ENCODE measurements at regions not wholly inside any gene's neighbourhood (a gene's known extent, or its start where the extent isn't known, plus 50 kb on each side); places are given as distances from the start of the nearest gene placed in this dataset.

DNA sequence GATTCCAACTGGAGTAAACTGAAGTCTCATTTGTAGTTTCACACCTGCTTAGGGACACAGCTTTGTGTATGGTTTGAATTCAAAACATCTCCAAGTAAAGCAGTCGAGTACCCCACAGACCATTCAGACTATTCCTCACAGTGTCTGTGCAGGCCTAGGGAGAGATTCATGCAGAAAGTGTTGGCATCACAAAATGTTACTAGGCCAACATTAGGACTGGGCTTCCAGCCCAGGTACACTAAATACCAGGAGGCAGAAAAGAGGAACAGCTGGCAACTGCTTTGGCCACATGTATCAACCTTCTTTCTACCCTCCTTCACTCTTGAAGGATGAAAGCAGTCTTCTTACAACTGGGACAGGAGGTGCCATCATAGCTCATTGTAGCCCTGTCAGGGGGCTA is 270.4 kb upstream of the TMEFF2 start:
- Histone ChIP-seq H3K4me3 (ENCODE audit: low read length) (no peak overlapping the region), H3K27me3 (ENCODE audit: control insufficient read depth, insufficient read depth, low read length) (no peaks in the 10 kb centered on the region), H3K4me1 (ENCODE audit: control insufficient read depth, low read depth, low read length) (no peaks in the 10 kb centered on the region), H3K27ac (ENCODE audit: low read length) (no peak overlapping the region), H3K9ac (ENCODE audit: low read length) (no peak overlapping the region), H3K9me3 (ENCODE audit: control insufficient read depth, low read depth, low read length) (no peaks in the 10 kb centered on the region), H3K36me3 (ENCODE audit: control insufficient read depth, low read depth, low read length) (no peaks in the 10 kb centered on the region)

DNA sequence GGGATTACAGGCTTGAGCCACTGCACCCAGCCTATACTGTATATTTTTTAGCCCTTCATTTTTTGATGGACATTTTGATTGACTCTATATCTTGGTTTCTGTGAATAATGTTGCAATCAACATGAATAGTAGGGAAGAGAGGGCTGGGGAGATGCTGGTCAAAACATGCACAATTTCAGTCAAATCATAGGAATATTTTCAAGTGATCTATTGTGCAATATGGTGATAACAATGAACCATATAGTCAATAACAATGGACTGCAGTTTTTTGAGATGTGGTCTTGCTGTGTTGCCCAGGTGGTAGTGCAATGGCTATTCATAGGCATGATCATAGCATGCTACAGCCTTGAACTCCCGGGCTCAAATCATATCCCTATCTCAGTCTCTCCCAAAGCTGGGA is 264.7 kb upstream of the TMEFF2 start:
- Histone ChIP-seq H3K4me3 (ENCODE audit: low read length) (no peak overlapping the region), H3K9ac (ENCODE audit: low read length) (no peak overlapping the region), H3K9me3 (ENCODE audit: control insufficient read depth, low read depth, low read length) (no peaks in the 10 kb centered on the region), H3K27ac (ENCODE audit: low read length) (no peak overlapping the region), H3K4me1 (ENCODE audit: control insufficient read depth, low read depth, low read length) (no peaks in the 10 kb centered on the region), H3K27me3 (ENCODE audit: control insufficient read depth, insufficient read depth, low read length) (no peaks in the 10 kb centered on the region), H3K36me3 (ENCODE audit: control insufficient read depth, low read depth, low read length) (no peaks in the 10 kb centered on the region)

DNA sequence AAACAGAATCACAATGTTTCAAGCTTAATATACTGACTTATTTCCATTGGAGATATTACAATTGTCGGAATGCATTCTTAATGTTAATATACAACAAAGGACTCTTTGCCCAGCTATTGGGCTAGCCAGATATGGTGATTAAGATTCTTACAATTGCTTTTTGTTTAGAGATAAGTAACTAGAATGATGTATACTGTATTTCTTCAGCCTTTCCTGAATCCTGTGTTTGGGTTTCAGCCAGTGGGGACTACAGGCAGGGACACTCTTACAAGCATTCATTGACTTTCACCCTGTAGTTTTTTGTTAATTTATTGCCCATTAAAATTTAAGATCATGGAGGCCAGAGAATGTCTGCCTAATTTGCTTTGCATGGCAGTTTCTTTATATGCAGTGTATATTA is 254.1 kb upstream of the TMEFF2 start:
- Histone ChIP-seq H3K9ac (ENCODE audit: low read length) (no peak overlapping the region), H3K4me3 (ENCODE audit: low read length) (no peak overlapping the region), H3K9me3 (ENCODE audit: control insufficient read depth, low read depth, low read length) (no peaks in the 10 kb centered on the region), H3K27me3 (ENCODE audit: control insufficient read depth, insufficient read depth, low read length) (no peaks in the 10 kb centered on the region), H3K36me3 (ENCODE audit: control insufficient read depth, low read depth, low read length) (no peaks in the 10 kb centered on the region), H3K27ac (ENCODE audit: low read length) (no peak overlapping the region), H3K4me1 (ENCODE audit: control insufficient read depth, low read depth, low read length) (no peaks in the 10 kb centered on the region)

DNA sequence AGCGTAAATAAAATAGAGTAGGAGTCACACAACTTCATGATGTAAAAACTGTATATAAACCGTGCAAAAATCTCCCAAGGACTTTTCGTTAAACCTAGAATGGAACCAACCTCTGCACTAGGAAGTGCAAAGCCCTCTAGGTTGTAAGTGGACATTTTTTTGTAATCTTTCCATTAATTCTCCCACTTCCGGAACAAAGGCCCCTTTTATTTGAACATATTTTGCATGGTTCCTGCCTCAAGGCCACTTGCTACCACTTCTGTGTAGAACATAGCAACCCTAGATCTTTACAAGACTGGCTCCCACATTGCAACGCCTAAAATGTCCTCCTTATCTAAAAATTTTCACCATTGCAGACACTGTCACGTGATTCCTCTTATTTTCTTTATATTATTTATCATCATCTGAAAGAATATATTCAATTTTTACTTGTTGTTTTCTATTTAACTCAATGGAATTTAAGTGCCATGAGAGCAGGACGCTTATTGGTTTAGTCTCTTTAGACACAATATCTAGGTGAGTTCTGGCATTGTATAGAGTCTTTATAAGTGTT is 249.6 kb upstream of the TMEFF2 start:
- H3K4me3 ChIP-seq (ENCODE audit: low read length) = no peak overlapping the region
- H3K9me3 ChIP-seq (ENCODE audit: control insufficient read depth, low read depth, low read length) = no peaks in the 10 kb centered on the region
- no peak overlapping the region for H3K27ac ChIP-seq (ENCODE audit: low read length)
- H3K9ac ChIP-seq (ENCODE audit: low read length) = no peak overlapping the region
- no peaks in the 10 kb centered on the region for H3K36me3 ChIP-seq (ENCODE audit: control insufficient read depth, low read depth, low read length)
- H3K27me3 ChIP-seq (ENCODE audit: control insufficient read depth, insufficient read depth, low read length) = no peaks in the 10 kb centered on the region
- no peaks in the 10 kb centered on the region for H3K4me1 ChIP-seq (ENCODE audit: control insufficient read depth, low read depth, low read length)

DNA sequence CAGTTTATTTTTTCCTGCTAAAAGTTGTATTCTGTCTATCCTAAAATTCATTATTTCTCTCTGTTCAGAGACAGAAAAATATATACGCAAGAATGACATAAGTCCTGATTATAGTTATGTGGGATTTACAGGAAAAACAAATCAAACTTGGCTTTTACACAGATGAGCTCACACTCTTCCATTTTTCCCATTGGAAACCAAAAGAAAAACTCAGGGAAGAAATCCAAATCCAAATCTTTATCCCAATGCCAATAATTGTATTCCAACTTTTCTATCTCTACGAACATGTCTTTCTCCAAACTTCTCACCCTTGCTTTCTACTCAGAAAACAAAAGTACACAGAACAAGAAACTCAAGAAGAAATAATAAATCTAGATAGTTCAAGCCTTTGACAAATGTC is 249.1 kb upstream of the TMEFF2 start:
- no peak overlapping the region for H3K9ac ChIP-seq (ENCODE audit: low read length)
- H3K36me3 ChIP-seq (ENCODE audit: control insufficient read depth, low read depth, low read length) = no peaks in the 10 kb centered on the region
- H3K4me1 ChIP-seq (ENCODE audit: control insufficient read depth, low read depth, low read length) = no peaks in the 10 kb centered on the region
- H3K27me3 ChIP-seq (ENCODE audit: control insufficient read depth, insufficient read depth, low read length) = no peaks in the 10 kb centered on the region
- no peak overlapping the region for H3K27ac ChIP-seq (ENCODE audit: low read length)
- no peak overlapping the region for H3K4me3 ChIP-seq (ENCODE audit: low read length)
- H3K9me3 ChIP-seq (ENCODE audit: control insufficient read depth, low read depth, low read length) = no peaks in the 10 kb centered on the region

DNA sequence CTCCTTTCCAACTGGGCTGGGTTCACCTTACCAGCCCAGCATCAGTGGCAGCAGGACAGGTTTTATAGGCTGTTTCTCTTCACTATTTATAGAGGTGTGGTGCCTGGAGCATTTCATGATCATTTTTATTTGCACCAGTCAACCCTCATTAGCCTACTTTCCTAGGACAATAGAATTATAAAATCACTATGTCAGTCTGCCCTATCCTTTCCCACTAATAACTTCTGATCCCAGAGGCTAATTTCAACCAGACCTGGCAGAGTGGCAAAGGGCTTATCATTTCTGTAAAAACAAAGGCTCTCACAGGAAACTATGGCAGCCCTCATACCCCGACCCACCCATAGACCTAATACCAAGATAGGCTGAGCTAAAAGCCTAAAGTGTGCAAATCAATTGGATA is 243.5 kb upstream of the TMEFF2 start:
- Histone ChIP-seq H3K27me3 (ENCODE audit: control insufficient read depth, insufficient read depth, low read length) (no peaks in the 10 kb centered on the region), H3K36me3 (ENCODE audit: control insufficient read depth, low read depth, low read length) (no peaks in the 10 kb centered on the region), H3K4me3 (ENCODE audit: low read length) (no peak overlapping the region), H3K4me1 (ENCODE audit: control insufficient read depth, low read depth, low read length) (peaks cover 5% of the 10 kb centered on the region), H3K27ac (ENCODE audit: low read length) (no peak overlapping the region), H3K9me3 (ENCODE audit: control insufficient read depth, low read depth, low read length) (no peaks in the 10 kb centered on the region), H3K9ac (ENCODE audit: low read length) (no peak overlapping the region)

DNA sequence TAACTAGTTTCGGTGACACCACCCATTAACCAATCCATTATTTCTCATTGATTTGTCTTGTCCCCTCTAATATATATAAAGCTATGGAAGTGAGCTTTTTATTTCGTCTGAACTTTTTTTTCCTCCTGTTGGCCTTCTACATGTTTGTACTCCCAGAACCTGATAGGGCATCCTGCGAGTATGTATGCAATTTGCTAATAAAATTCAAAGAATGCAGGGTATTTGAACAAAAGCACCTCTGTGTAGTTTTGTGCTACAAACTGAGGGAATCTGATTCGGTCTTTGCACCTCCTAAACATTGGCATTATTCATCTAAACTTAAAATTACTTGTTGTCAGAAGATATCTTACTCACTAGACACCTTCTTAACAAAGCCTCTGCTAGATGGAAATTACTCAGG is 242.9 kb upstream of the TMEFF2 start:
- H3K27ac ChIP-seq (ENCODE audit: low read length) = no peak overlapping the region
- no peak overlapping the region for H3K4me3 ChIP-seq (ENCODE audit: low read length)
- peaks cover 5% of the 10 kb centered on the region for H3K4me1 ChIP-seq (ENCODE audit: control insufficient read depth, low read depth, low read length)
- H3K9me3 ChIP-seq (ENCODE audit: control insufficient read depth, low read depth, low read length) = no peaks in the 10 kb centered on the region
- H3K36me3 ChIP-seq (ENCODE audit: control insufficient read depth, low read depth, low read length) = no peaks in the 10 kb centered on the region
- H3K27me3 ChIP-seq (ENCODE audit: control insufficient read depth, insufficient read depth, low read length) = no peaks in the 10 kb centered on the region
- no peak overlapping the region for H3K9ac ChIP-seq (ENCODE audit: low read length)

DNA sequence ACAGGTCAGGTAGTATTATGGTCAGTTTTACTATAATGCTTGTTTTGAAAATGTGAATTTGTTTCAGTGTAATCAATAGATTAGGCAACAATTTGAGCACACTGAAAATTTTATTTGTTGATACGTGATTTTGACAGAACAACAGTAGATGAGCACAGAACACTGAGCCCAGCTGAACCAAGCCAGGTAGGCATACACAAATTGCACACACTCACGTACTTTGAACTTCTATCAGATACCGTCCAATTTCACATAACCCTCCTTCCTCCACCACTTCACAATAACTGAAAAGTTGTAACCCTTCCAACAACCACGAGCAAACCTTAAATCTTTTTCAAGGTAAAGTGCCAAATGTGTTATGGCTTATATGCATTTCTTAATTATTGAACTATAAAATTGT is 229.5 kb upstream of the TMEFF2 start:
- Histone ChIP-seq H3K9me3 (ENCODE audit: control insufficient read depth, low read depth, low read length) (no peaks in the 10 kb centered on the region), H3K36me3 (ENCODE audit: control insufficient read depth, low read depth, low read length) (no peaks in the 10 kb centered on the region), H3K27me3 (ENCODE audit: control insufficient read depth, insufficient read depth, low read length) (no peaks in the 10 kb centered on the region), H3K9ac (ENCODE audit: low read length) (no peak overlapping the region), H3K4me1 (ENCODE audit: control insufficient read depth, low read depth, low read length) (no peaks in the 10 kb centered on the region), H3K4me3 (ENCODE audit: low read length) (no peak overlapping the region), H3K27ac (ENCODE audit: low read length) (no peak overlapping the region)

DNA sequence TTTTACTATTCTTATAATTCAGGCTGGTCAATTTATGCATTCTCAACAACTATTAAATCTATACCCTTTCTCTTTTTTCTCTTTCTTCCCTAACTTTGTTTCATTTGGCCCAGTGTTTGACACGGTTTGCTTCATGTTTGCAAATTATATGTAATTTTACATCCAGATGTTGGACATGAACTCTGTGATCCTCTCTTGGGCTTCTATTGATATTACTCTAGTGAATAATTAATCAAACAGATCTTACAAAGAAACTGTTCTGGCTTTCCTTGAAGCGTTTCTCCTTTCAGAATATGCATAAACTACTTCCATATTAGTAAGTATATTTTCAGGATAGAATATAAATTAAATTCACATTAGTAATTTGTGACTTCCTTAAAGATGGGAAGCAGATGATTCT is 225.1 kb upstream of the TMEFF2 start:
- H3K27me3 ChIP-seq (ENCODE audit: control insufficient read depth, insufficient read depth, low read length) = no peaks in the 10 kb centered on the region
- H3K36me3 ChIP-seq (ENCODE audit: control insufficient read depth, low read depth, low read length) = no peaks in the 10 kb centered on the region
- H3K4me3 ChIP-seq (ENCODE audit: low read length) = no peak overlapping the region
- no peaks in the 10 kb centered on the region for H3K9me3 ChIP-seq (ENCODE audit: control insufficient read depth, low read depth, low read length)
- no peak overlapping the region for H3K27ac ChIP-seq (ENCODE audit: low read length)
- no peak overlapping the region for H3K9ac ChIP-seq (ENCODE audit: low read length)
- no peaks in the 10 kb centered on the region for H3K4me1 ChIP-seq (ENCODE audit: control insufficient read depth, low read depth, low read length)

DNA sequence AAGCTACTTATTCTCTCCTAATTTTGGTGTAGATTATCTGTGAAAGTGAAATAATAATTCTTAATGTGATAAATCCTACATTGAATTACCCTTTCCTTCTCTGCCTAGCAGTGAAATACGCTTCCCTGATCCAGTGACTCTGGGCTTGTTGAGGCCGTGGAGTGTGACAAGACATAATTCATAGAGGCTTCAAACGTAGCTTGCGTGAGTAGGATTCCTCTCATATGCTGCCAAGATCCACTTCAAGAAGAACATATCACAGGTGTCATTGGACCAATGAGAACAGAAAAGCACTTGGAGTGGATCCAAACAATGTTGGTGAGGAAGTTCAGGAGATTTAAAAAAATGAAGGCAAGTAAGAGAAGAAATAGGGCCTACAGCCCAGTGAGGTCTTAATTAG is 221.3 kb upstream of the TMEFF2 start:
- H3K4me1 ChIP-seq (ENCODE audit: control insufficient read depth, low read depth, low read length) = no peaks in the 10 kb centered on the region
- no peak overlapping the region for H3K4me3 ChIP-seq (ENCODE audit: low read length)
- no peak overlapping the region for H3K9ac ChIP-seq (ENCODE audit: low read length)
- no peaks in the 10 kb centered on the region for H3K36me3 ChIP-seq (ENCODE audit: control insufficient read depth, low read depth, low read length)
- peaks cover 3% of the 10 kb centered on the region for H3K9me3 ChIP-seq (ENCODE audit: control insufficient read depth, low read depth, low read length)
- H3K27me3 ChIP-seq (ENCODE audit: control insufficient read depth, insufficient read depth, low read length) = no peaks in the 10 kb centered on the region
- no peak overlapping the region for H3K27ac ChIP-seq (ENCODE audit: low read length)

DNA sequence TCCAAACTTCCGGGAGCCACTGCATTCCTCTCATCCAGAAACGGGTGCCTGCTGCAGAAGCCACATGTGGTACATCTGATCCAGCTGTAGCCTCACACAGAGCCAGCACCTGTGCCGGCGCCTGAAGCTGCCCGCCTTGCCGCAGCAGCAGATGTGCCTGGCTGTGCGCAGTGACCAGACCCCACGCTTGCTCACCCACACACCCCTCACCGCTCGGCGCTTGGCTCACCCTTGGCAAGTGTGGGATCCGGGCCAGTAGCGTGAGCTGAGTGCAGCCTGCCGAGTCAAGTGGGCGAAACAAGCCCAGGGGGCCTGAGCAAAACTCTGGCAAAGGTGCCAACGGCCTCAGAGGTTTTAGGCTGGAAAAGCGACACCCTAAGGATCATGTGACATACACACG is 220.1 kb upstream of the TMEFF2 start:
- H3K4me1 ChIP-seq (ENCODE audit: control insufficient read depth, low read depth, low read length) = no peaks in the 10 kb centered on the region
- H3K27me3 ChIP-seq (ENCODE audit: control insufficient read depth, insufficient read depth, low read length) = no peaks in the 10 kb centered on the region
- no peak overlapping the region for H3K4me3 ChIP-seq (ENCODE audit: low read length)
- no peak overlapping the region for H3K27ac ChIP-seq (ENCODE audit: low read length)
- peaks cover 3% of the 10 kb centered on the region for H3K9me3 ChIP-seq (ENCODE audit: control insufficient read depth, low read depth, low read length)
- H3K36me3 ChIP-seq (ENCODE audit: control insufficient read depth, low read depth, low read length) = no peaks in the 10 kb centered on the region
- no peak overlapping the region for H3K9ac ChIP-seq (ENCODE audit: low read length)

DNA sequence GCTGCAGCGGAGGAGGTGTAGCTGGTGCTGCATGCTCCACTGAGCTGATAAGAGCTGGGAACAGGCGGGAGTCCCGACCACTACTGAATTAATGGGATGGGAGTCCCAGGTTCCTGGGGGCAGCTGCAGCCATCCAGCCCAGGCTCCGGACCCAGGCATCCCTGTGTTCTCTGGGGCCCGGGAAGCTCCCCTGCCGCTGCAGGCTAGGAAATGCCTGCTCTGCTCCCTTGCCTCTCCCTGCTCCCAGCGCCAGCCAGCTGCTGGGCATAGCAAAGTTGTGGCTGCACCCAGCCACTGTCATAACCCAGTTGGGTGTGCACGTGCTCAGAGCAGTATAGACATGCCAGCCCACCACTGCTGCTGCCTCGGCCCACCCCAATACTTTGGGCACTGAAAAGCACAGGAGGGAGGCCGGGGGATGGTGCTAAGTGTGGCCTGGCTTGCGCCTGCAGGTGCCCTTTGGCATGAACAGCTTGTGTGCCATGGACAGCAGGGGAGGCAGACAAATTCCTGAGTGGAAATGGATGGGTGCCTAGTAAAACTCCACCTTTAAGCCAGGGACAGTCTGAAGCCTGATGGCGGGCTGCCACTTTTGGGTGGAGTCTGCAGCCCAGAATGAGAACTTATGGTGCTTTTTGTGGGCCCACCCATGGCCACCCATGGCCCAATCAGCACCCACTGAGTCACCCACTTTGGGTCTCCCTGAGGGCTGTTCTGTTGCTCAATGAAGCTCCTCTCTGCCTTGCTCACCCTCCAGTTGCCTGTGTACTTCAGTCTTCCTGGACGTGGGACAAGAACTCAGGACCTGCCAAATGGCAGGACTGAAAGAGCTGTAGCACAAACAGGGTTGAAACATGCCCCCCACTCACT is 219.3 kb upstream of the TMEFF2 start:
- Histone ChIP-seq H3K4me3 (ENCODE audit: low read length) (no peak overlapping the region), H3K9ac (ENCODE audit: low read length) (no peak overlapping the region), H3K9me3 (ENCODE audit: control insufficient read depth, low read depth, low read length) (peaks cover 3% of the 10 kb centered on the region), H3K36me3 (ENCODE audit: control insufficient read depth, low read depth, low read length) (no peaks in the 10 kb centered on the region), H3K27ac (ENCODE audit: low read length) (no peak overlapping the region), H3K4me1 (ENCODE audit: control insufficient read depth, low read depth, low read length) (no peaks in the 10 kb centered on the region), H3K27me3 (ENCODE audit: control insufficient read depth, insufficient read depth, low read length) (no peaks in the 10 kb centered on the region)
